ENCODE measurements at regions not wholly inside any gene's neighbourhood (a gene's known extent, or its start where the extent isn't known, plus 50 kb on each side); places are given as distances from the start of the nearest gene placed in this dataset.

DNA sequence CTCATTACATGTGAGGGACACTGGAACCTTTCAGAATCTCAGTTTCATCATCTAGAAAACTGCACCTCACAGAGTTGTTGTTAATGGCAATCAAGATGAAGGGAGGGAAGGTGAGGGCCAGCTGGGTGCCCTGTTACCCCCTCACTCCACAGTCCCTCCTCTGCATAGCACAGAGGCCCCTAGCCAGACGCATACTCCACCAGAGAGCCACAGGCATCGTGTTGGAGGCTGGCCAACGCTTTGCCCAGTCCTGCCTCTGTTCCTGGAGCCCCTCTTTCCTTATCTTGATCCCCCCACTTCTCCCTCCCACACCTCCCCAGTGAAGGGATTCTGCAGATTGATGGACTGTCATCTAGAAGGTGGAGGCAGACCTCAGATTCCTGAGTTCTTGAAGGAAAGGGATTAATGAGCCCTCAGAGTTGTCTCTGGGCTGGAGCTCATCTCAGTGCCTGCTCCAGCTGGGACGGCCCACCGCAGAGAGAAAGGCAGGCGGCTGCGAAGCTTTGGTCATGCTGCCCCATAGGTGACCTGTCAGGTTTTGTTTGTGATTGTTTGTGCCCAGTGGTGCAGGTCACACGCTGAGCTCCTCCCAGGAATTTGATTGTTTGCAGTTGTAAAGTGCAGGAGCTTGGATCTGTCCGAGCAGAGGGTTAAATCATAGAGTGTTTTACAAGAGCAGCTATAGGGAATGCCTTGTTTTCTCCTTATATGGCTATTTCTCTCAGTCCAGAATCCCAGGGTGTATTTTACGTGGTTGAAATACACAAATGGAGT is 487.3 kb downstream of the CCDC171 start:
- Histone ChIP-seq H3K36me3 (ENCODE audit: insufficient read depth, low read length) (no peaks in the 10 kb centered on the region), H3K79me2 (ENCODE audit: insufficient read depth, low read length) (no peaks in the 10 kb centered on the region), H3K4me1 (ENCODE audit: insufficient read depth, low read length, severe bottlenecking) (no peaks in the 10 kb centered on the region), H4K20me1 (ENCODE audit: insufficient read depth, low read length) (no peaks in the 10 kb centered on the region), H3K4me3 (ENCODE audit: low read depth, low read length, poor library complexity, severe bottlenecking) (no peak overlapping the region), H3K27ac (ENCODE audit: low read depth, low read length, poor library complexity, severe bottlenecking) (no peak overlapping the region), H3K9me2 (ENCODE audit: low read depth, low read length) (no peaks in the 10 kb centered on the region), H2AFZ (ENCODE audit: low read length) (no peak overlapping the region), H3K9me3 (ENCODE audit: low read length) (no peaks in the 10 kb centered on the region), H3K9ac (ENCODE audit: low read length) (no peak overlapping the region), H3K4me2 (ENCODE audit: low read length) (no peak overlapping the region), H3F3A (ENCODE audit: insufficient read depth, low read length) (no peaks in the 10 kb centered on the region), H3K27me3 (ENCODE audit: insufficient read depth, low read length) (no peaks in the 10 kb centered on the region)
- no peak for TF ChIP-seq EZH2 (IDR thresholded peaks at IDR 0.05; ENCODE audit: borderline replicate concordance, low read length)
- TF ChIP-seq, protein P1, sequence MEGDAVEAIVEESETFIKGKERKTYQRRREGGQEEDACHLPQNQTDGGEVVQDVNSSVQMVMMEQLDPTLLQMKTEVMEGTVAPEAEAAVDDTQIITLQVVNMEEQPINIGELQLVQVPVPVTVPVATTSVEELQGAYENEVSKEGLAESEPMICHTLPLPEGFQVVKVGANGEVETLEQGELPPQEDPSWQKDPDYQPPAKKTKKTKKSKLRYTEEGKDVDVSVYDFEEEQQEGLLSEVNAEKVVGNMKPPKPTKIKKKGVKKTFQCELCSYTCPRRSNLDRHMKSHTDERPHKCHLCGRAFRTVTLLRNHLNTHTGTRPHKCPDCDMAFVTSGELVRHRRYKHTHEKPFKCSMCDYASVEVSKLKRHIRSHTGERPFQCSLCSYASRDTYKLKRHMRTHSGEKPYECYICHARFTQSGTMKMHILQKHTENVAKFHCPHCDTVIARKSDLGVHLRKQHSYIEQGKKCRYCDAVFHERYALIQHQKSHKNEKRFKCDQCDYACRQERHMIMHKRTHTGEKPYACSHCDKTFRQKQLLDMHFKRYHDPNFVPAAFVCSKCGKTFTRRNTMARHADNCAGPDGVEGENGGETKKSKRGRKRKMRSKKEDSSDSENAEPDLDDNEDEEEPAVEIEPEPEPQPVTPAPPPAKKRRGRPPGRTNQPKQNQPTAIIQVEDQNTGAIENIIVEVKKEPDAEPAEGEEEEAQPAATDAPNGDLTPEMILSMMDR (IDR thresholded peaks at IDR 0.05; ENCODE audit: low read length) = no peak

DNA sequence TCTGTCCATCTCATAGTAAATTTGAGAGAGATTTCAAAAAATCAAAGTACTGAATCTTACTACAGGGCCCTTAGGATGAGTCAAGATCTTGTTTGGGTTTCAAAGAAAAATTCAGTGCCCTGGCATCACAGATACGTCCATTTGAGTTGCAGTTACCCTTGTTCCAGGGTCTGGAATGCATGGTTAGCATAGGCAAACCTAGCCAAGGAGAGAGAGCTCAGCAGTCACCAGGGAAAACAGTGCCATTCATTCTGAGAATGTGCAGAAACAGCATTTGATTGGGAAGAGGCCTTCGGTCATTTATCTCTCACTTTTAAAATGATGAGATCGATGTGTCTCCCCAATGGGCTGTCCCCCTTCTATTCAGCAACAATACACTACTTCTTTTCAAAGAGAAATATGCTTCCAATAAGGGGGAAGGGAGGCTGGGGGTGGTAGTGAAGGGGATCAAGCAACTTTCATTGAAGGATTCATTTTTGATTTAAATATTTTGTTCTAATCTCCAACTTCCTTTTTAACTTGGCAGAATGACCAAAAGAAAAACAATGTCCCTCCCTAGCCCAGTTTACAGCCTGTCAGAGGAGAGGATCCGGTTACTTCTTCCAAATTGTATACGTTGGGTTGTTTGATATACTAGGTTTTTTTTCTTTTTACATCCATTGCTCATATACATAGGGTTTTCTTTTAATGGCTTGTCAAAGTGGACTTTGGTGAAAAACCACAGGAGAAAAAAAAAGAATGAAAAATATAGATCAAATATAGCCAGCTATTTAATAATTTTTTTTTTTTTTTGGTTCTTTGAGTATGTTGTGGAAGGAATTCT is 491.1 kb downstream of the CCDC171 start:
- H3K9me2 ChIP-seq (ENCODE audit: low read depth, low read length) = no peaks in the 10 kb centered on the region
- no peak overlapping the region for H3K4me3 ChIP-seq (ENCODE audit: low read depth, low read length, poor library complexity, severe bottlenecking)
- no peaks in the 10 kb centered on the region for H3K27me3 ChIP-seq (ENCODE audit: insufficient read depth, low read length)
- H3K9ac ChIP-seq (ENCODE audit: low read length) = no peak overlapping the region
- H3K4me1 ChIP-seq (ENCODE audit: insufficient read depth, low read length, severe bottlenecking) = no peaks in the 10 kb centered on the region
- no peak overlapping the region for H3K27ac ChIP-seq (ENCODE audit: low read depth, low read length, poor library complexity, severe bottlenecking)
- H3K9me3 ChIP-seq (ENCODE audit: low read length) = no peaks in the 10 kb centered on the region
- H3K79me2 ChIP-seq (ENCODE audit: insufficient read depth, low read length) = no peaks in the 10 kb centered on the region
- no peaks in the 10 kb centered on the region for H4K20me1 ChIP-seq (ENCODE audit: insufficient read depth, low read length)
- H3K4me2 ChIP-seq (ENCODE audit: low read length) = no peak overlapping the region
- no peaks in the 10 kb centered on the region for H3K36me3 ChIP-seq (ENCODE audit: insufficient read depth, low read length)
- no peaks in the 10 kb centered on the region for H3F3A ChIP-seq (ENCODE audit: insufficient read depth, low read length)
- no peak overlapping the region for H2AFZ ChIP-seq (ENCODE audit: low read length)
- no peak for TF ChIP-seq EZH2 (IDR thresholded peaks at IDR 0.05; ENCODE audit: borderline replicate concordance, low read length)

DNA sequence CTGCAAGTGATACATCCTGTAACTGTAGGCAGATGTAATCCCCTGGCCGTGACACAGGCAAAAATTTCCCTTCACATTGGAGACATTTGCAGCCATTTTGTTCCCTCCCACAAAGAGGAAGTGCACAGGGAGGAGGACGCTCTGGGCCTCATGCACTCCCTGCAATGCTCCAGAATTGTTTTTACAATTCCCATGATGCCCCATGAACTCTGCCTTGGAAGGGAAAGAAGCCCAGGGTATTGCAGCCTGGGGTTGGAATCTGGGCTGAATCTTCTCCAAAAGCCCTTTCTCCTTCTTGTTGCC is 491.7 kb downstream of the CCDC171 start:
- no peak overlapping the region for H3K27ac ChIP-seq (ENCODE audit: low read depth, low read length, poor library complexity, severe bottlenecking)
- TF ChIP-seq, protein P1 (IDR thresholded peaks at IDR 0.05; ENCODE audit: low read length) = no peak
- TF ChIP-seq EZH2 (IDR thresholded peaks at IDR 0.05; ENCODE audit: borderline replicate concordance, low read length) = no peak

More for the DNA sequence above, 491.7 kb downstream of the CCDC171 start:
- H3K9me3 ChIP-seq (ENCODE audit: low read length) = no peaks in the 10 kb centered on the region
- no peaks in the 10 kb centered on the region for H3K4me1 ChIP-seq (ENCODE audit: insufficient read depth, low read length, severe bottlenecking)
- H3K27me3 ChIP-seq (ENCODE audit: insufficient read depth, low read length) = no peaks in the 10 kb centered on the region
- H3K79me2 ChIP-seq (ENCODE audit: insufficient read depth, low read length) = no peaks in the 10 kb centered on the region
- H4K20me1 ChIP-seq (ENCODE audit: insufficient read depth, low read length) = no peaks in the 10 kb centered on the region
- no peak overlapping the region for H2AFZ ChIP-seq (ENCODE audit: low read length)
- H3K4me3 ChIP-seq (ENCODE audit: low read depth, low read length, poor library complexity, severe bottlenecking) = no peak overlapping the region
- H3K36me3 ChIP-seq (ENCODE audit: insufficient read depth, low read length) = no peaks in the 10 kb centered on the region
- H3K9ac ChIP-seq (ENCODE audit: low read length) = no peak overlapping the region
- H3F3A ChIP-seq (ENCODE audit: insufficient read depth, low read length) = no peaks in the 10 kb centered on the region
- H3K4me2 ChIP-seq (ENCODE audit: low read length) = no peak overlapping the region
- H3K9me2 ChIP-seq (ENCODE audit: low read depth, low read length) = no peaks in the 10 kb centered on the region

Measured in OCI-LY1 (cell line).